ENCODE measurements at regions not wholly inside any gene's neighbourhood (a gene's known extent, or its start where the extent isn't known, plus 50 kb on each side); places are given as distances from the start of the nearest gene placed in this dataset.

GRCh38 chr17:33680472-33680871, 387.4 kb upstream of the ASIC2 start (continued):
- no peak for TF ChIP-seq ZBTB40 (IDR thresholded peaks at IDR 0.05; ENCODE audit: borderline replicate concordance)

GRCh38 chr17:33682599-33682998, 389.5 kb upstream of the ASIC2 start:
- Histone ChIP-seq H3K4me3 (no peak overlapping the region), H2AFZ (ENCODE audit: control insufficient read depth, low read depth, low read length) (no peak overlapping the region), H3K9ac (ENCODE audit: control insufficient read depth, insufficient read depth, low read length) (no peak overlapping the region), H3K9me3 (replicated peaks; ENCODE audit: control insufficient read depth, insufficient read depth, low read length) (no peaks in the 10 kb centered on the region), H3K79me2 (ENCODE audit: control insufficient read depth, insufficient read depth, low read length) (no peaks in the 10 kb centered on the region), H3K36me3 (ENCODE audit: control insufficient read depth in 2 of 2, insufficient read depth in 2 of 2, low read length in 1 of 2) (no peaks in the 10 kb centered on the region), H3K4me2 (ENCODE audit: control insufficient read depth, insufficient read depth) (no peak overlapping the region), H3K4me1 (ENCODE audit: control insufficient read depth, insufficient read depth, low read length) (no peaks in the 10 kb centered on the region), H3K27ac (ENCODE audit: control insufficient read depth, insufficient read depth) (no peak overlapping the region), H4K20me1 (ENCODE audit: control insufficient read depth, insufficient read depth) (0 out of 2 replicates have a peak, but pooled peaks cover 2% of the 10 kb centered on the region), H3K27me3 (replicated peaks in 1 of 2; ENCODE audit: control insufficient read depth in 2 of 2, insufficient read depth in 2 of 2, low read length in 1 of 2) (no peaks in the 10 kb centered on the region)
- ChIA-PET RAD21 (ENCODE audit: unreplicated experiment) (interaction anchor here (0.6 kb wide), 1 partner anchor 19 kb away, joined by 3 read pairs; no protein-coding TSS in a partner anchor), POLR2A (no interaction called here), CTCF (interaction anchor here (5.6 kb wide), 1 partner anchor 8 kb away, joined by 32 read pairs; no protein-coding TSS in a partner anchor), SMC1A (ENCODE audit: uncharacterized antibody, unreplicated experiment) (no interaction called here)
- no peak for DNase-seq (ENCODE audit: low read depth, low spot score)
- ATAC-seq, result no peak
- no peak for FAIRE-seq
- BruUV-seq (replicated peaks), result no TSS peak
- in situ Hi-C loops (cut with MboI) (no loop called here), intact Hi-C loops (cut with micrococcal nuclease; ENCODE audit: unreplicated experiment) (no loop called here)
- no peak for TF ChIP-seq SREBF1 (IDR thresholded peaks at IDR 0.05; ENCODE audit: low read length)
- TF ChIP-seq BHLHE40 (IDR thresholded peaks at IDR 0.05; ENCODE audit: borderline replicate concordance in 1 of 2, low read depth in 2 of 2, low read length in 1 of 2), result no peak
- TF ChIP-seq CBX3 (IDR thresholded peaks at IDR 0.05; ENCODE audit: borderline replicate concordance, low read depth), result no peak

Data from GM12878 (cell line).